ENCODE measurements at regions not wholly inside any gene's neighbourhood (a gene's known extent, or its start where the extent isn't known, plus 50 kb on each side); places are given as distances from the start of the nearest gene placed in this dataset.
"Not testable (repeated sequence)": the region's sequence is repeated elsewhere in the genome, so short reads cannot be mapped to it uniquely, and the experiment has no call there.

GRCh38 chr13:50747737-50748350 is 95.6 kb downstream of the DLEU7 start:
- ATAC-seq (ENCODE audit: low FRiP score) (no peak), DNase-seq (ENCODE audit: low spot score) (no peak)
- TF ChIP-seq CTCF (IDR thresholded peaks at IDR 0.05) = no peak

- not testable (repeated sequence) for ATAC-seq (ENCODE audit: low FRiP score); DNase-seq (ENCODE audit: low spot score)
Observed at GRCh38 chr13:50753221-50753620, 90.3 kb downstream of the DLEU7 start.

- ATAC-seq (ENCODE audit: low FRiP score); DNase-seq (ENCODE audit: low spot score): not testable (repeated sequence)
Observed at GRCh38 chr13:50755862-50756685, 87.4 kb downstream of the DLEU7 start.

GRCh38 chr13:50757008-50757407 is 86.5 kb downstream of the DLEU7 start:
- no peak for DNase-seq (ENCODE audit: low spot score)
- ATAC-seq (ENCODE audit: low FRiP score) = no peak
- no peak for TF ChIP-seq CTCF (IDR thresholded peaks at IDR 0.05)

- DNase-seq (ENCODE audit: low spot score) = no peak
- no peak for ATAC-seq (ENCODE audit: low FRiP score)
Observed at GRCh38 chr13:50758796-50759195, 84.7 kb downstream of the DLEU7 start.

GRCh38 chr13:50760751-50761150 is 82.7 kb downstream of the DLEU7 start:
- ATAC-seq (ENCODE audit: low FRiP score) = no peak
- TF ChIP-seq CTCF (IDR thresholded peaks at IDR 0.05) = no peak
- no peak for DNase-seq (ENCODE audit: low spot score)

More at GRCh38 chr13:50758796-50759195, 84.7 kb downstream of the DLEU7 start:
- TF ChIP-seq CTCF (IDR thresholded peaks at IDR 0.05) = no peak

- ATAC-seq (ENCODE audit: low FRiP score) (no peak), DNase-seq (ENCODE audit: low spot score) (no peak)
- TF ChIP-seq CTCF (IDR thresholded peaks at IDR 0.05) = no peak
Observed at GRCh38 chr13:50761406-50761805, 82.1 kb downstream of the DLEU7 start.

- no peak for TF ChIP-seq CTCF (IDR thresholded peaks at IDR 0.05)
- ATAC-seq (ENCODE audit: low FRiP score) = no peak
- DNase-seq (ENCODE audit: low spot score) = no peak
Observed at GRCh38 chr13:50762969-50763567, 80.4 kb downstream of the DLEU7 start.
